ENCODE measurements at regions not wholly inside any gene's neighbourhood (a gene's known extent, or its start where the extent isn't known, plus 50 kb on each side); places are given as distances from the start of the nearest gene placed in this dataset.
"Not testable (repeated sequence)": the region's sequence is repeated elsewhere in the genome, so short reads cannot be mapped to it uniquely, and the experiment has no call there.

DNA sequence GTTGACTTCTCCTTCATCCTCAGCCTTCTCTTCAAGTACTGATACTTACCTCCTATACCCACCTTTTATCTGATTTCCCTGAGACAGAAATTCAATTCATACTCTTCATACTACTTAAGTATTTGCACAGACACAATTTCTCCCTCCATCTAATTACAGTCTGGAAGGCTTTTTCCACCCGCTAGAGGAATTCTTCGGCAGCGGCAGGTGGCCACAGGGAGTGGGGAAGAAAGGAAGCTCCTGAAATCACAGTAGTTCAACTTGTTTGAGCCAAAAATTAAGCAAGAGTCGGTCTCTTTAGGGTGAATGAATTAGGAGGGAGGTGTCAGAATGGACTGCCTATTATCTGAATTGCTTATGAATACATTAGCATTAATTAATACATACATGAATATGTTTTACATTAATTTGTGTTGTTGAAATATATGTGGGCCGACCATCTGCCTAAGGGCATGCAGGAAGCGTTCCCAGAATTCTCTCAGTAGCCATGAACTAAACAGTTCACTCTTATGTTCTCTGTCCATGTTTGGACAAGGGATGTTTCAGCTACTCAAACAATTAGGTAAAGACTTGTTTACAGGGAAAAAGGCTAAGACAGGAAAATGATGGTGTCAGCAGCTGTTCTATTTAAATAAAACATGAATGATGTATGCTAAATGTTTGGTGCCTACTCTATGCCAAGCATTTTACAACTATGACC lies 101.4 kb upstream of the SMARCA2 start:
- DNase-seq (ENCODE audit: extremely low read depth in 1 of 11, low read depth in 9 of 11, low spot score in 4 of 11): no peak

GRCh38 chr9:1916095-1916494 lies 99.1 kb upstream of the SMARCA2 start:
- no peak for DNase-seq (ENCODE audit: extremely low read depth in 1 of 11, low read depth in 9 of 11, low spot score in 4 of 11)

DNA sequence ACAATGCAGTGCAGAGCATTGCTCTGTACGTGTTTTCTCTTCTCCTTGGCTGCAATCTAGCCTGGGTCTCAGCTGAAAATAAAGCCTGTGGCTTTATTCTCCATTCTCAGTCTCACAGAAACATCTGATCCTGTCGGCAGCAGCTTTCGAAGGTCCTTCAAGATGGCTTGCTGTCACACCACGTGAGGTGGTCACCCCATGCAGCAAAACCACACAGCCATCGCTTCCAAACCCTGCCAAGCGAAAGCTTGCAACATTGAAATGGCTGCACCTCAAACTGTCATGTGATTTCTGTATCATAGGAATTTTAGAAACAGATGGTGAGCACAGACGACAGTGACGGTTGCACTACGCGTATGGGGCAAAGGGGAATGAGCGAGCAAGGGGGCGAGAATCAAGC lies 98.5 kb upstream of the SMARCA2 start:
- DNase-seq (ENCODE audit: extremely low read depth in 1 of 11, low read depth in 9 of 11, low spot score in 4 of 11): no peak

DNA sequence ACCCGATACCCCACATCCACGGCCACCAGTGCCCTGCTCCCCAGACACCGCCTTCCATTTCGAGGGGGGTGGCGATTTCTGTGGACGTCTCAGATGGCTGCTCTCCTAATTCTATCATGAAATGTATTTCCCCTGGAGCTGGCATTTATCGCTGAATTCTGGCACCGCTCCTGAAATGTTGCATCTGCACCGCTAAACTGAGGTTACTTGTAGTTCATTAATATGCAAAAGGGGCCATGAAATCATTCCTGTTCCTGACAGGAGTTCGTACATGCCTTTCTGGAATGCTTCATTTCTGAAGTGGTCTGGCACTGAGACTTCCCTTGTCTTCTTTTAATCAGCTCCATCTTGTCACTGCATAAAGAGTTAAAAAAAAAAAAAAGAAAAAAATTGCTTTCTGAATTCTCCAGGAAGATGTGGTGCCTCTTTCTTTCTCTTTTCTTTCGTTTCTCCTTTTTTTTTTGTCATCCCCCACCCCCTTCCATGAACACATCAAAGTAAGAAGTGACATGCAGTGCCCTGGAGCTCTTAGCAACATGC lies 97.7 kb upstream of the SMARCA2 start:
- DNase-seq (ENCODE audit: extremely low read depth in 1 of 11, low read depth in 9 of 11, low spot score in 4 of 11): peak in 2 of 11 donors; percentile 8 to 12

- DNase-seq (ENCODE audit: extremely low read depth in 1 of 11, low read depth in 9 of 11, low spot score in 4 of 11): no peak
These were observed 97.0 kb upstream of the SMARCA2 start for GRCh38 chr9:1918108-1918507.

DNA sequence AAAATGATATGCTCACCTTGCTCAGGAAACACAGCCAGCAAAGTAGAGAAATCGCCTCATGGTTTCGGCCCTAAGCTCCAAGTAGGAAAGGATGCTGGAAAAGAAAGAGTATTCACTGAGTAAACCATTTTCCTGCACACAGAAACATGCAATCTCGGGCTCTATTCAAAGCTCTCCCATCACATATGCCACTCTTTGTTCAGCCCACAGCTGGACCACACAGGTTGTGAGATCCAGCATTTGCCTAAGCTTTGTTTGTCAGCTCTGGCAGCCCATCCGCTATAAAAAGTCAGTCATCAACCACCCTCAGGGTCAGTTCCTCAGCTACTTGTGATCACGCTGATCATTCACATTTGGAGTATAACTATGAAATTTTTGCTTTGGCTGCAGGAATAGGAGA lies 96.5 kb upstream of the SMARCA2 start:
- DNase-seq (ENCODE audit: extremely low read depth in 1 of 11, low read depth in 9 of 11, low spot score in 4 of 11): no peak

GRCh38 chr9:1919229-1919628 lies 95.9 kb upstream of the SMARCA2 start:
- no peak for DNase-seq (ENCODE audit: extremely low read depth in 1 of 11, low read depth in 9 of 11, low spot score in 4 of 11)

DNA sequence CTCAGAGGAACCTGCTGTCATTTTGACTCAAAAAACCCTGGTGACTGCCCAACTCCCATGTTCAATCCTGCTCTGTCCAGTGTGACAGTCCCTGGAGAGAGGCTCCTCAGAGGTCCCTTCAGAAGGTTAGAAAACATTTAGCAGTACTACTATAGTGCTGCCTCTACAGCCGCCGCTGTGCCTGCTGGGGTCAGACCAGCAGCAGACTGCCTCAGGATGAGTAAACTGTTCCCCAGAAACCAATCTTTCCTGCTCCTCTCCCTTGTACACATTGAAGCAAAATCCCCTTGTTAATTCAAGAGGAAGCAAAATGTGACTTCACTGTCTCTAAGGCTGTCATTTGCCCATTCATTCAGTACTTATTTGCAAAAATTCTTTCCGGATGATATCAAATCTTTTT lies 94.8 kb upstream of the SMARCA2 start:
- DNase-seq (ENCODE audit: extremely low read depth in 1 of 11, low read depth in 9 of 11, low spot score in 4 of 11): no peak

GRCh38 chr9:1922026-1922425 lies 93.1 kb upstream of the SMARCA2 start:
- DNase-seq (ENCODE audit: extremely low read depth in 1 of 11, low read depth in 9 of 11, low spot score in 4 of 11): no peak

DNA sequence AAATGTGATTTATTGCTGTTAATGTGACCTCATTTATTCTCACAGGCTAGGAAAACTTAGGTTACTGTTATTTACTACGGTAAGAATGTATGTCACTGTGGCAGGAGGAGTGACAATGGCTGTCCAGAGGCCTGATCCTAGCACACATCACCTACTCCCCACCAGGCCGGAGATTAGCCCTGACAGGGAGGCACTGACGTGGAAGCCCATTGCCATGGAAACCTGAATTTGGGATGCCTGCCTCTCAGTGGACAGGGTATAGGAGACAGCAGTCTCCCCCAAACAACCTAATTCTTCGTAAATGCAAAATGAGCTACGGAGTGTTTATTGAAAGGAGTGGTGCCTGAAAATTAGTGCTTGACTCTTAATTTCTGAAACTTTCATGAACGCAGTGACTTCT lies 87.6 kb upstream of the SMARCA2 start:
- DNase-seq (ENCODE audit: extremely low read depth in 1 of 11, low read depth in 9 of 11, low spot score in 4 of 11): no peak

DNA sequence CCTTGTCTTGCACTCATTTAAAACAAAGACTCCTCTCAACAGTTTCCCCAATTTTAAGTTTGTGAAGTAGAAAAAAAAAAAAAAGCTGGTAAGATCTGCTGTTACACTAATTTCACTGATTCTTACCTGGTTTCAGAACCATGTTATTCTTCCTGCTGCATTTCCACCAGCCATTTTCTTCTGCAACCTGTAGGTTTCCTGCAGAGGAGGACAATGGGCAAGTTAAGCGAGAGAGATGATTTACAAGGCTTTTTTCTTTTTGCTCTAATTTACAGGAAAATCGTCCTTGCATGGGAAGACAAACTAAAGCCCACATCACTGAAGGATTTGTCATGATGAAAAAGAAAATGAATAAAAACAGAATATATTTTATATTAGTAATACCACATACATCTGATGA lies 86.0 kb upstream of the SMARCA2 start:
- DNase-seq (ENCODE audit: extremely low read depth in 1 of 11, low read depth in 9 of 11, low spot score in 4 of 11): no peak

- DNase-seq (ENCODE audit: extremely low read depth in 1 of 11, low read depth in 9 of 11, low spot score in 4 of 11): no peak
These were observed 85.4 kb upstream of the SMARCA2 start for GRCh38 chr9:1929722-1930244.

GRCh38 chr9:1930245-1930736 lies 84.9 kb upstream of the SMARCA2 start:
- not testable (repeated sequence) for DNase-seq (ENCODE audit: extremely low read depth in 1 of 11, low read depth in 9 of 11, low spot score in 4 of 11)

DNA sequence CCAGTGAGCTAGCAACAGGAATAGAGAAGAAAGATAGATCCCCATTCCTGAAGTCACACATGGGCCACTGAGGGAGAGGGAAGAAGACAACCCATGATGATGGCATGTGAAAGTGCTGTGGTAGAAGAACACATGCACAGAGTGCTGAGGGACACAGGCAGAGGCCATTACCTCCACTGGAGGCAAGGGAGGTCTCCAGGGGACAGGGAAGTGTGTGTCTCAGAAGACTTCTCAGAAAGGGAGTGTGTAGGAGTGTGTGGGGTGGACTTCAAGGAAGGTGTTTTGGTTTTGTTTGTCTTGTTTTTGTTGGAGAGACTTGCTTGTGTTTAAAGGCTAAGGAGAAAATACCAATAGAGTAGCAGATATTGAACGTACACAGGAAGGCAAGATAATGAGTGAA lies 77.0 kb upstream of the SMARCA2 start:
- no peak for DNase-seq (ENCODE audit: extremely low read depth in 1 of 11, low read depth in 9 of 11, low spot score in 4 of 11)

GRCh38 chr9:1938675-1939170 lies 76.4 kb upstream of the SMARCA2 start:
- DNase-seq (ENCODE audit: extremely low read depth in 1 of 11, low read depth in 9 of 11, low spot score in 4 of 11): no peak

DNA sequence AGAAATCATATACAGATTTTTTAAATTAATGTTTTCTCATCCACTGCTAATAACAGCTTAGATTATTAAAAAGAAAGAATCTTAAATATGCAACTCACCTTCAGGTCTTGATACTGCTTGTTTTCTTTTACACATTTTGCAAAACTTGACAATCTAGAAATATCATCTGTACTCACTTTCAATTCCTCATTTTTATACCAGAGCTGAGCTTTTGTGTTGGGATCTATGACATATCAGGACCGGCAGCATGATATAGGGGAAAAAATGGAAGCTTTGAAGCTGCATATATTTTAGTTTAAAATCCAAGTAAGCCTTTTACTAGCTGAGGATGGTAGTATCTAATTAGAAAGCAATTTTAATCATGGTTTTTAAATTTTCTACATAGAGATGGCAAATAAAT lies 75.7 kb upstream of the SMARCA2 start:
- no peak for DNase-seq (ENCODE audit: extremely low read depth in 1 of 11, low read depth in 9 of 11, low spot score in 4 of 11)

DNA sequence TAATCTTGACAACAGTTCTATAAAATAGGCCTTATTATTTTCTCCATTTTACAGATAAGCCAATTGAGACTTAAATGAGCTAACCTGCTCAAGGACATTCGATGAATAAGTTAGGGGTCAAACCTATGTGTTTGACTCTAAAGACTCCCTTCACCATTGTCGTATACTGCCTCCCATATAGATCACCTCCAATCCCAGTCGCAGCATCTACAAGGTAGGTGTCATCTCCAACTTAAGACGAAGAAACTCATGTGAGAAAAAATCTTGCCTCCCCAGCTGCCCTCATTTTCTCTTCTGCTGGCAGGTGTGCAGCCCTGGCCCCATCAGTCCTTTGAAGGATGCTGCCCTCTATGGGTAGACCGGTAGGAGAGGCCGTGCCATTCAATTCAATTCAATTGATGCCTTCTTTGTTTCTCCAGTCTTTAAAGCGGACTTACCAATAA lies 75.2 kb upstream of the SMARCA2 start:
- DNase-seq (ENCODE audit: extremely low read depth in 1 of 11, low read depth in 9 of 11, low spot score in 4 of 11): no peak

GRCh38 chr9:1941989-1942388 lies 73.2 kb upstream of the SMARCA2 start:
- no peak for DNase-seq (ENCODE audit: extremely low read depth in 1 of 11, low read depth in 9 of 11, low spot score in 4 of 11)

GRCh38 chr9:1946526-1947283 lies 68.4 kb upstream of the SMARCA2 start:
- no peak for DNase-seq (ENCODE audit: extremely low read depth in 1 of 11, low read depth in 9 of 11, low spot score in 4 of 11)

- no peak for DNase-seq (ENCODE audit: extremely low read depth in 1 of 11, low read depth in 9 of 11, low spot score in 4 of 11)
These were observed 67.7 kb upstream of the SMARCA2 start for GRCh38 chr9:1947438-1947837.

Data from renal cortex interstitium (tissue), 11 donors.